NCI-H1694 treated with DMSO at 0.1 percent for 48 hours (cell line): ENCODE measurements at regions not wholly inside any gene's neighbourhood (a gene's known extent, or its start where the extent isn't known, plus 50 kb on each side); places are given as distances from the start of the nearest gene placed in this dataset.
"Not testable (repeated sequence)": the region's sequence is repeated elsewhere in the genome, so short reads cannot be mapped to it uniquely, and the experiment has no call there.

ENCODE experiments used
- DNase-seq: peaks from one replicate; lab custom pipeline; 2025; lab: John Stamatoyannopoulos, UW

GRCh38 chr6:114936080-114936479, 593.3 kb upstream of the HS3ST5 start:
- DNase-seq: no peak

DNA sequence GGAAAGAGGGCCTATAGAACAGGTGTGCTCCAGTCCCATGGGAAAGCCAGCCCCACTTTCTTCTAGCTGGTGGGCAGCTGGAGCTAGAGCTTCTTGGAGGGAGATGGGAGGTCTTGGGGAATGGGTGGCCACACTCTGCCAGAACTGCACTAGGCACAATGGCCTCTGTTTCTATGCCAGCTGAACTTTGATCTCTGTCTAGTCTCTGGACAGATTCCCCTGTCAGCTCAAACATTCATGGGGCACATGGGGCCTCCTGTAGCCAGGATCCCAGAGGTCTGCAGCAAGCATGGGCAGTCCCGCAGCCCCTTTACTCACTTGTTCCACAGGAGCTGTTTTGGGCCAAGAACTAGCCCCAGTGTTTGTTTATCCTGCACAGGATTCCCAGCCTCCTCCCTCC, 591.3 kb upstream of the HS3ST5 start:
- DNase-seq: no peak

DNA sequence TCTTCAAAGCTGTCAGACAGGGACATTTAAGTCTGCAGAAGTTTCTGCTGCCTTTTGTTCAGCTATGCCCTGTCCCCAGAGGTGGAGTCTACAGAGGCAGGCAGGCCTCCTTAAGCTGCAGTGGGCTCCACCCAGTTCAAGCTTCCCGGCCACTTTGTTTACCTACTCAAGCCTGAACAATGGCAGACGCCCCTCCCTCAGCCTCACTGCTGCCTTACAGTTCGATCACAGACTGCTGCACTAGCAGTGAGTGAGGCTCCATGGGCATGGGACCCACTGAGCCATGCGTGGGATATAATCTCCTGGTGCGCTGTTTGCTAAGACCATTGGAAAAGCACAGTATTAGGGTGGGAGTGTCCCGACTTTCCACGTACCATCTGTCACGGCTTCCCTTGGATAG, 585.9 kb upstream of the HS3ST5 start:
- DNase-seq: not testable (repeated sequence)

DNA sequence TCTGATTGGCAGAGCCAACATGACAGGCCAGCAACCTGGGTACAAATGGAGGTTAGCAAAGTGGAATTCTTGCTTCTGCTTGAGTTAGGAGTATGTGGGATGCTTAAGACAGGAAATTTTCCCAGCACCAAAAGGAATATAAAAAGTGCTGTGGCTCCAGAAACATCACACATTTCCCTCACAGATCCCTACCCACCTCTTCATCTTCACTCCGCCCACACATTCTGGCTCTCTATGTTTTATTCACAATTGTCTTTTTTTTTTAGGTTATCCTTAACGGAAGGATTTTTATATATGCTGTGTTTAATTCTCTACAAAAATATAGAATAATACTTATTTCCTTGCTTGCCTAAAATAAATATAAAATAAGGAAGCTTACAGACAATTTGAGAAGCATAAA, 563.3 kb upstream of the HS3ST5 start:
- no peak for DNase-seq

DNA sequence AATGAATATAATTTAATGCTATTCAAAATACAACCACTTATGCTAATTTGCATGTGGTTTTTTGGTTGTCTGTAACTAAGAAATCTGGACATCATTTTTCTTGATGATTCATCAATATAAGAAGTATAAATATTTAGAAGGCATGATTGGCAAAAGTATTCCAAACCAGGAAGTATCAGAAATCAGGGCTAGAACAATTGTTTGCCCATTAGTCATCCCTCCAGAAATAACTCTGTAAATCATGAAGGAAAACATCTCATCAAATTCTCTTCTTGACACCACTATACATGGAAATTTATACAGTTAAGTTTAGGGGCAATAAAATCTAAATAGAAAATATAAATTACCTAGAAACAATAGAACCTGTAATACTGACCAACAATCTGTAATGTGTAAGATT, 554.7 kb upstream of the HS3ST5 start:
- DNase-seq: no peak

DNA sequence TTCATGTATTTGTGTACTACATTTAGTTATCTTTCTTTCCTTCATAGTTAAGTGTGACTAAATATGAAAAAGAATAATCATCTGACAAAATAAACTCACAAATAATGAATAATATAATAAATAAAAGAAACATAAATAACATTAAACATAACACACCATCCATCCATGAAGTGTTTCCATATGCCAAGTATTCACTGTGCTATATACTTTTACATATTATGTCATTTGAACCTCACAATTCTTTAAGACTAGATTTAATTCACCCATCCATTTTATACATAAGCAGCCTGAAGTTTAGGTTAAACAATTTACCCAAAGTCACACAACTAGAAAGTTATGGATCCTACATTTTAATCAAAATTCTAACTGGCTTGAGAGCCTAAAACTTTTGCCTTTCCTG, 549.4 kb upstream of the HS3ST5 start:
- no peak for DNase-seq

DNA sequence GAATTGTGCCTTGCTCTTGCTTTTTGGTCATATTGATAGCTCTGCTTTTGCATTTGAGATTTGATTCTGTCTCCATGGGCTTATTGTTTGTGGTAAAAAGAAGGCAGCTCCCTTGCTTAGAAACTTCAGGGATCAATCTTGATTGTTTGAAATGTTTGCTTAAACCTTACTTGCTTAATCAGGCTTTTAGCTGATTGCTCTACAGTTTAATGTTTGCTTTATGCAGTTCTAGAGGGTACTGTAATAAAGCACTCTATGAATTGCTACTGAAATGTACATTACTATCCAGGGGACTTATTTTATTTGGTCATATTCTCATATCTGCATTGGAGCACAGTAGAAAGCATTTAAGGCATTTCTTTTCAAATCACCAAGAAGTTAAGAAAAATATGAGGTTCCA, 545.4 kb upstream of the HS3ST5 start:
- DNase-seq: no peak

DNA sequence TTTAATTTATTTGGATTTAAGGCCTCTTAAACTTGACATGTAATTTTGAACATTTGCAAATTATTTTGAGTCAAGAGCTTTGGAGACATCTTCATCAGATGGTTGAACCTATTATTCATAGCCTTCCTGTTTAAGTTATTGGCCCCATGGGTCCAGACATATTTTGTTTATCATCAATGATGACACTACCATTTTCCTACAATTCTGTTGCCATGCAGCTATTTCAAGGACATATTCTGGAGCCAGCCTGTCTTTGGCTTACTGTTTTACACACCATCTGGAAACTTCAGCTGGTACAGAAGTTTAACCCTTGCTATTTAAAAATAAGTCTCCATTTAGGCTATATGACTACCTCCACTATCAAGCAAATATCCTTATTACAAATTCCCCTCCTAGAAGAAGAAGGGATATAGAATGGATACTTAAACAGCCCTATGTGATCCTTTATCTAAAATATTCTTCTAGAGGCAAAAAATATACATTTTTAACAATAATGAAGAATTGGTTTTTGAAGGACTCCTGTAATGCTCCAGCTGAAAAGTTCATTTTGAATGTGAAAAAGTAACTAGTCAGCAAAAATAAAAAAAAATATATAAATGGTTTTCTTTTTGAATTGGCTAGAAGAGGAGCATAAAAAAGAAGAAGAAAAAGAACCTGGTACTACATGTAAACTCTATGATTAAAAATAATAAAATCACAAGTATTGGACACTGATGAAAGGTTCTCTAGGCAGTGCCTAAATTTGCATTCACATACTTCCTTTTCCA, 544.0 kb upstream of the HS3ST5 start:
- peak; percentile 89 for DNase-seq

- no peak for DNase-seq
Measured at GRCh38 chr6:114879693-114880092, 536.9 kb upstream of the HS3ST5 start.

DNA sequence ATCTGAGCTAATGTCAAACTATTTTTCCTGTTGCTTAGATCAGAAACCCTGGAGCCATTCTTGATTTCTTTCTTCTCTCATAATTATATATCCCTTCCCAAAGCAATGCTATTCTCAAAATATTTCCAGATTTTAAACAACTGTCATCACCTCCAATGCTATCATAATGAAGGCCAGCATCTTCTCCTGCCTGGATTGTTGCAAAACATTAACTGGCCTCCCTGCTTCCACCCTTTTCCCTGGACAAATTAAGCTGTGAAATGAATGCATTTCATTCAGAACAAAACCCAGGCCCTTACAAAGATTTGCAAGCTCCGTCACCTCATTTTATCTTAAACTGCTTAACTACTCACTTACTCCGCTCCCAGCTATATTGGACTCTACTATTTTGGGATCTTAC, 535.3 kb upstream of the HS3ST5 start:
- DNase-seq: no peak

- no peak for DNase-seq
Measured at GRCh38 chr6:114874410-114874809, 531.6 kb upstream of the HS3ST5 start.

DNA sequence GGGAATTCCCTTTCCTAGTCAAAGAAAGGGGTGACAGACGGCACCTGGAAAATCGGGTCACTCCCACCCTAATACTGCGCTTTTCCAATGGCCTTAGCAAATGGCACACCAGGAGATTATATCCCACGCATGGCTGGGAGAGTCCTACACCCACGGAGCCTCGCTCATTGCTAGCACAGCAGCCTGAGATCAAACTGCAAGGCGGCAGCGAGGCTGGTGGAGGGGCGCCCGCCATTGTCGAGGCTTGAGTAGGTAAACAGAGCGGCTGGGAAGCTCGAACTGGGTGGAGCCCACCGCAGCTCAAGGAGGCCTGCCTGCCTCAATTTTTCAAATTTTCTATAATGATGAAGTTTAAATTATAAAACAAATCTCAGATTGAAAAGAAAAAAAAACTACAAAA, 522.7 kb upstream of the HS3ST5 start:
- not testable (repeated sequence) for DNase-seq

DNA sequence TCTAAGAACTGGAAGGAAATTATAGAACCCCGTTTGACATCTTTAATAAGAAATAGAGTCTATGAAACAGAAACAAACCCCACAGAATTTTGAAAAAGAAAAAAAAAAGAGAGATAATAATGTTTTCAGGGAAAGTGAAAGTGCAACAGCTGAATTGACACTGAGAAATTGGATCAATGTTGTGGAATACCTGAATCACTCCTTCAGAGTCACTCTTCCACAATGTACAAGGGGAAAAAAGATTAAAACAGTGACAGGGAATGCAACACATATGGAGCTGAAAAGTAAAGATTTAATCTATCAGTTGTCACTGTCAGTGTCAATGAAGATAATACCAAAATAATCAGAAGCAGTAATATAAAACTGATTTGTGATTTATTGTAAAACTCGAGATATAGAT, 520.8 kb upstream of the HS3ST5 start:
- DNase-seq: no peak

GRCh38 chr6:114862819-114863218, 520.0 kb upstream of the HS3ST5 start:
- no peak for DNase-seq

DNA sequence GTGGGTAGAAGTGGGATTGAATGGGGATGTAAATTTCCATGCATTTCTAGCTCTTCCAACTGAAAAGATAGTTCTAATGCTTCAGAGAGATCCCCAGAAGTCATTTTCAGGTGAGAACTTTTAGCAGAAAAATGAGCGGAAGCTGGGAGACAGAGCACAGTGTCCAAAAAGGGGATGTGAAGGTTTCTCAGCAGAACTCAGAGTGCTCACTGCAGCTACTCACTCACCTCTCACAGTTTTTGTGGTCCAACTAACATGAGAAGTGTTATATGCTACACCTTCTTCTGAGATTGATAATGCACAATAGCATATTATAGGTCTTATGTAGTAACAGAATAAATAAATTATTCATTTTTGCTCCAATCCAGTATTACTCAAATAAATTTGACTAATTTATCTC, 519.2 kb upstream of the HS3ST5 start:
- DNase-seq: no peak

GRCh38 chr6:114844359-114844758, 501.5 kb upstream of the HS3ST5 start:
- no peak for DNase-seq

DNA sequence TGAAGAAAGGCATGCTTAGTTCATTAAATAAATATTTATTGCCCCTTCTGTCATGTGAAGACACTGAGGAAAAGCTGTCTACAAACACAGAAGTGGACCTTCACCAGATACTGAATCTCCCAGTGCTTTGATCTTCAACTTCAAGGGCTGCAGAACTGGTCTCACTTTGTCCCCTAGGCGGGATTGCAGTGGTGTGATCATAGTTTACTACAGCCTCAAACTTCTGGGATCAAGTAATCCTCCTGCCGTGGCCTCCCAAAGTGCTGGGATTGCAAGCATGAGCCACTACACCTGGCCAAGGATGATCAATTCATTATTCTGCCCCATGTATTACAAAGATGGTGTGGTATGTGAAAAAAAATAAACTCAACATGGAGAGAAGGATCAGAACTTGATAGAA, 496.2 kb upstream of the HS3ST5 start:
- DNase-seq: no peak

GRCh38 chr6:114833211-114833610, 490.4 kb upstream of the HS3ST5 start:
- no peak for DNase-seq

DNA sequence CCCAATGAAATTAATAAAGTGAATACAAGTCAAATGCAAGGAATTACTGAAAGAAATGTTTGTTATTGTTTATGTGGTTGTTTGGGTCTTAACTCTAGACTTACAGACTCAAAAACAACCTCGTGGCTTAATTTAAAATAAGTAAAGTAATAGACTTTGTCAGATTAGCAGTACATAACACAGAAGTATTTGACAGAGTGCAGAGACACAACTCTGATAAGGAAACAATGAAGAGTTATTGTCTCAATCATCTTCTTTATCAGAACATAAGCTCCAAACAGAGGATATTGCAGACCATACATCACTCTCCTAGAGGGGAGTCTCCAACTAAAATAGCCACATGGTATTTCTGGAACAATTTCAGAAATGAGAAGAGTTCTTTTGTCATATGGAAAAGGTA, 487.7 kb upstream of the HS3ST5 start:
- no peak for DNase-seq

DNA sequence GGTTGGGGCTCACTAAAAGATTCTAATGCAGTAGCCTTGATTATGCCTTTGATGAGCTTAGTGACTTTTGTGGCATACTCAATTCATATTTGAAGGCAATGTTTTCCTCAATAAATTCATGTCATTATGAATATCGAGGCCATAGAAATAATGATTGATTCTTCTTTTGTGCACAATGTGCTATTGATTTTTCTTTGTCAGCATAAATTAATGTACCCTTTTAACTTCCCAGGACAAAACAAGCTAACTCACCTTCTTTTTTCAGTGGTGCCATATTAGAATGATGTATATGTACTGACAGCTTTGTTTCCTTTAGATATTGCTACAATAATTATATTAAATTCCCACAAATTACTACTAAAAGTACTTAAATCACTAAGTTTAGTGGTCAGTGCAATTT, 484.3 kb upstream of the HS3ST5 start:
- DNase-seq: no peak

DNA sequence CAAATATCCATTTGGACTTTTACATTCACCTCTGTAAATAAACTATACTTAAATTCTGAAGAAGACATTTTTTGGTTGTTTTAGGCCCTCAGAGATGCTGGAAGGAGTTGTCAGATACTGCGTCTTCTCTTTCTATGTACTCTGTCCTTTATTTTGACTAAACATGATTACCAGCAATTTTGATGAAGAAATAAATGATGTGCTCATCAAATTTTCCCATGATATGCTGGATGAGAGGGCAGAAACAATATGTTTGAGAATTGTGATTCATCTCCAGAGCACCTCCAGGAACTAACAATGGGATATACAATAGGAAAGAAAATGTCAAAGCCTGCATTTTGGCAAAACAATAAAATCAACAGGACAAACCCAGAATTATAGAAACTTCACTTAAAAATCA, 481.6 kb upstream of the HS3ST5 start:
- DNase-seq: no peak

- no peak for DNase-seq
Measured at GRCh38 chr6:114816678-114817077, 473.9 kb upstream of the HS3ST5 start.

DNA sequence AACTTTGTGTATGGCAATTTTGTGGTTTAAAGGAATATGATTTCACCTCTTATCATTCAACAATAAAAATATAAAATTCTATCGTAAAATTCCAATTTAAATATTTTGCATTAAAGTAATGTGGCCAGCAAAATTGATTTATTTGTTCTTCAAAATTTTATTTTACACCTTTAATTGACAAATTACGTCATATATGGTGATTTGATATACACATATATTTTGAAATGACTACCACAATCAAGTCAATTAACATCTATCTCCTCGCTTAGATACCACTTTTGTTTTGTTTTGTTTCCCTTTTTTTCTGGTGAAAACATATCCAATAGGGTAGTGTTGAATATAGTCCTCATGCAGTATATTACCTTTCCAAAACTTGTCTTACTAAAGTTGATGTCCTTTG, 467.6 kb upstream of the HS3ST5 start:
- no peak for DNase-seq

DNA sequence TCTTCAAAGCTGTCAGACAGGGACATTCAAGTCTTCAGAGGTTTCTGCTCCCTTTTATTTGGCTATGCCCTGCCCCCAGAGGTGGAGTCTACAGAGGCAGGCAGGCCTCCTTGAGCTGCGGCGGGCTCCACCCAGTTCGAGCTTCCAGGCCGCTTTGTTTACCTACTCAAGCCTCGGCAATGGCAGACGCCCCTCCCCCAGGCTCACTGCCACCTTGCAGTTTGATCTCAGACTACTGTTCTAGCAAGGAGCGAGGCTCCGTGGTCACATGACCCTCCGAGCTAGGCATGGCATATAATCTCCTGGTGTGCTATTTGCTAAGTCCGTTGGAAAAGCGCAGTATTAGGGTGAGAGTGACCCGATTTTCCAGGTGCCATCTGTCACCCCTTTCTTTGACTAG, 462.6 kb upstream of the HS3ST5 start:
- not testable (repeated sequence) for DNase-seq

DNA sequence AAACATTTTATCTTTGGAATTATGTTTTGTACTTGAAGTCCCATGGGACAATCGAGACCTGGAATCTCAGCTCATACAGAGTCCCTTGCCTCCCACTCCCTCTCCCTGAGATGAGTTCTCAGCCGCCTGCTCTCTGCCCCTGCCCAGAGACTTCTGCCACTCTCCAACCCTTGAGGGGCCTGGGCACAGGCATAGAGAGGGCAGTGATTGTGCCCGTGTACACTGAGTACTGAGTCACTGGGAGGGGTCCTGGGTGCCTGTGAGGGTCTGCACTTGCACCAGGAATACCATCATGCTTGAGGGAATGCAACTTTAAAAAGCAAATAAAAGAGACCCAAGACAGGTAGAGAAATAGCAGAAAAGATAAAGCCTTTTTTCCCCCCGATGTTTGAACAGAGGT, 453.8 kb upstream of the HS3ST5 start:
- DNase-seq: no peak
